Fibroblast of lung (primary cell): ENCODE measurements at regions not wholly inside any gene's neighbourhood (a gene's known extent, or its start where the extent isn't known, plus 50 kb on each side); places are given as distances from the start of the nearest gene placed in this dataset.

Experiments
- CTCF ChIP-seq, 2 donors: IDR thresholded peaks in 1 of 2; conservative IDR thresholded peaks in 1 of 2; 1 replicate in 1 of 2; 2 replicates in 1 of 2; pipeline ENCODE4 v1.5.1; 2011 to 2012; ENCODE audit warnings: low read length in 2 of 2, control low read depth in 1 of 2, inconsistent platforms in 1 of 2, low read depth in 1 of 2, mild to moderate bottlenecking in 1 of 2
- EZH2 ChIP-seq: IDR thresholded peaks from 2 replicates; pipeline ENCODE4 v1.5.1; 2012; ENCODE audit warnings: low read length, control low read depth, mild to moderate bottlenecking; ENCODE audit errors: missing control alignments

GRCh38 chr4:157443537-157443936 lies 223.0 kb downstream of the GRIA2 start:
- no peak for TF ChIP-seq CTCF (conservative IDR thresholded peaks at IDR 0.05 in 1 of 2, IDR thresholded peaks at IDR 0.05 in 1 of 2; ENCODE audit: low read depth in 1 of 2, low read length in 2 of 2)
- no peak for TF ChIP-seq EZH2
